Small intestine (tissue), 7 donors: ENCODE measurements at regions not wholly inside any gene's neighbourhood (a gene's known extent, or its start where the extent isn't known, plus 50 kb on each side); places are given as distances from the start of the nearest gene placed in this dataset.

ENCODE experiments used
- DNase-seq, 2 donors: peaks; one replicate each; pipeline versions ENCODE4 v3.0.0 to v3.0.0-alpha.2; 2013
- FAIRE-seq: peaks from 2 replicates; lab custom pipeline; 2012; peaks lifted over from hg19 to GRCh38; lab: Jason Lieb, UNC
- H3K27ac ChIP-seq, 3 donors: one replicate each; pipeline ENCODE4 v1.5.1; 2013; ENCODE audit warnings: low read length in 2 of 3, mild to moderate bottlenecking in 2 of 3, control low read depth in 1 of 3, inconsistent platforms in 1 of 3, low read depth in 1 of 3, moderate library complexity in 1 of 3
- H3K27me3 ChIP-seq, 3 donors: one replicate each; pipeline ENCODE4 v1.6.1; 2013; ENCODE audit warnings: low read length in 3 of 3, inconsistent platforms in 1 of 3; ENCODE audit not compliant: control insufficient read depth in 3 of 3, insufficient read depth in 3 of 3
- H3K36me3 ChIP-seq, 3 donors: one replicate each; pipeline ENCODE4 v1.6.1; 2013; ENCODE audit warnings: low read length in 3 of 3, inconsistent platforms in 1 of 3, low read depth in 1 of 3, mild to moderate bottlenecking in 1 of 3, moderate library complexity in 1 of 3; ENCODE audit not compliant: control insufficient read depth in 3 of 3, insufficient read depth in 2 of 3
- H3K4me1 ChIP-seq, 3 donors: one replicate each; pipeline ENCODE4 v1.6.1; 2013; ENCODE audit warnings: low read length in 2 of 3, inconsistent platforms in 1 of 3, low read depth in 1 of 3, mild to moderate bottlenecking in 1 of 3, moderate library complexity in 1 of 3; ENCODE audit not compliant: control insufficient read depth in 3 of 3, insufficient read depth in 2 of 3
- H3K4me3 ChIP-seq, 3 donors: one replicate each; pipeline ENCODE4 v1.5.1; 2013; ENCODE audit warnings: low read length in 3 of 3, control low read depth in 1 of 3, inconsistent platforms in 1 of 3, low read depth in 1 of 3, mild to moderate bottlenecking in 1 of 3, moderate library complexity in 1 of 3
- H3K9me3 ChIP-seq, 2 donors: one replicate each; pipeline ENCODE4 v1.6.1; 2013; ENCODE audit warnings: low read depth in 1 of 2, low read length in 1 of 2; ENCODE audit not compliant: control insufficient read depth in 2 of 2, insufficient read depth in 1 of 2
- WGBS, 3 donors: extraction: QIAGEN DNeasy Blood & Tissue Kit; methylation state at CpG; one replicate each; pipeline ENCODE4 v1.1.7; 2013; 5-methylcytosine and 5-hydroxymethylcytosine counted together
- donor health status: healthy with polysubstance abuse.
- donor health status: control.
- donor health status: control.
- donor health status: Bipolar disorder and iron deficiency.
- donor health status: healthy.

DNA sequence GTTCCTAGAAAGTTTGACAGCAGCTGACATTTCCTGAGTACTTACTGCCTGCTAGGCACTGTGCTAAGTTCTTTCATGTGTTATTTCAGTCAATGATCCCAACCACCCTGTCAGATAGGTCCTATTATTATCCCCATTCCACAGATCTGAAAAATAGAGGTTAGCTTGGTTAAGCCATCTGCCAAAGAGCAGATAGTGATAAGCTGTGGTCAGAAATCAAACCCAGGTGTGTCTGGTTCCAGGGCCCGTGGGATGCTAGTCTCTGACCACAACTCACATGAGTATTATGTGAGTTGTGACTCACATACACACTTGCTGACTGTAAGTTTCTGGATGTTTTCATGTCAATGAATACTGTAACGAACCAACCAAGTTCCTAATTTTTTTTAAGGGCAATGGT lies 132.0 kb upstream of the APCDD1 start:
- FAIRE-seq: no peak
- Histone ChIP-seq H3K27me3 (no peaks in the 10 kb centered on the region), H3K4me1 (no peaks in the 10 kb centered on the region), H3K27ac (no peak overlapping the region), H3K4me3 (no peak overlapping the region), H3K36me3 (no peaks in the 10 kb centered on the region), H3K9me3 (no peaks in the 10 kb centered on the region)
- 63 to 79% (median 73%) methylated on average over 2 of the region's 2 CpGs for WGBS, 3 donors
- no peak for DNase-seq

- Histone ChIP-seq H3K27ac (no peak overlapping the region), H3K9me3 (no peaks in the 10 kb centered on the region), H3K36me3 (no peaks in the 10 kb centered on the region), H3K4me1 (no peaks in the 10 kb centered on the region), H3K27me3 (no peaks in the 10 kb centered on the region), H3K4me3 (no peak overlapping the region)
- 70 to 87% (median 76%) methylated on average over 3 of the region's 3 CpGs for WGBS, 3 donors
- DNase-seq: no peak
- no peak for FAIRE-seq
Measured at GRCh38 chr18:10329101-10329500, 125.3 kb upstream of the APCDD1 start.

- 64 to 78% (median 71%) methylated on average over 5 of the region's 5 CpGs for WGBS, 3 donors
- H3K9me3 ChIP-seq: no peaks in the 10 kb centered on the region
- no peaks in the 10 kb centered on the region for H3K27me3 ChIP-seq
- DNase-seq (no peak), FAIRE-seq (no peak)
- no peaks in the 10 kb centered on the region for H3K4me1 ChIP-seq
- no peak overlapping the region for H3K27ac ChIP-seq
- no peaks in the 10 kb centered on the region for H3K36me3 ChIP-seq
- no peak overlapping the region for H3K4me3 ChIP-seq
Measured at GRCh38 chr18:10330428-10330827, 124.0 kb upstream of the APCDD1 start.

- Histone ChIP-seq H3K36me3 (no peaks in the 10 kb centered on the region), H3K27me3 (peaks cover 0 to 2% (median 0%) of the 10 kb centered on the region in 3 donors), H3K4me1 (no peaks in the 10 kb centered on the region), H3K27ac (no peak overlapping the region), H3K9me3 (no peaks in the 10 kb centered on the region), H3K4me3 (no peak overlapping the region)
- FAIRE-seq: no peak
- no peak for DNase-seq
- WGBS, 3 donors: 79 to 88% (median 88%) methylated on average over 9 of the region's 9 CpGs
Measured at GRCh38 chr18:10332452-10332851, 122.0 kb upstream of the APCDD1 start.

- H3K4me1 ChIP-seq: no peaks in the 10 kb centered on the region
Measured at GRCh38 chr18:10336749-10337350, 117.6 kb upstream of the APCDD1 start.

DNA sequence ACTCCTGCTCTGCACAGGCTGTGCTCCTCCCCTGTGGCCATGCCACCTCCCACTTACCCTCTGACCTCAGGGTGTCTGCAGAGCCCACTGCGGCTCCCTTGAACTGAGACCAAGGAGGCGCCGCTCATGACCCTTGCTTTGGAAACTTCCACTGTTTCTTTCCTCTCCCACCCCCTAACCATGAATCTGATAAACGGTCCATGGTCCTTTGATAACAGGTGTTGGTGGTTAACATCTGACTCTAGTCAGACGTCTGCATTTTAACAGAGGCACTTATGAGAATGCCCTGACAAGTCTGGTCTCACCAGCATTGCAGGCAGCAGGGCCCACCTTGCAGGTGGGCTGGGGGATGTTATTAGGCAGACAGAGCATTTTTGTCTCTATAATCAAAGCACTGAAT lies 113.6 kb upstream of the APCDD1 start:
- Histone ChIP-seq H3K36me3 (no peaks in the 10 kb centered on the region), H3K4me1 (no peaks in the 10 kb centered on the region), H3K27ac (no peak overlapping the region), H3K27me3 (peaks cover 0 to 2% (median 0%) of the 10 kb centered on the region in 3 donors), H3K4me3 (no peak overlapping the region), H3K9me3 (no peaks in the 10 kb centered on the region)
- no peak for FAIRE-seq
- DNase-seq: no peak
- 59 to 72% (median 62%) methylated on average over 5 of the region's 5 CpGs for WGBS, 3 donors

More at GRCh38 chr18:10336749-10337350, 117.6 kb upstream of the APCDD1 start:
- Histone ChIP-seq H3K36me3 (no peaks in the 10 kb centered on the region), H3K9me3 (no peaks in the 10 kb centered on the region), H3K4me3 (no peak overlapping the region), H3K27ac (no peak overlapping the region), H3K27me3 (peaks cover 0 to 2% (median 0%) of the 10 kb centered on the region in 3 donors)
- 83 to 87% (median 84%) methylated on average over 14 of the region's 14 CpGs for WGBS, 3 donors
- no peak for DNase-seq
- no peak for FAIRE-seq

DNA sequence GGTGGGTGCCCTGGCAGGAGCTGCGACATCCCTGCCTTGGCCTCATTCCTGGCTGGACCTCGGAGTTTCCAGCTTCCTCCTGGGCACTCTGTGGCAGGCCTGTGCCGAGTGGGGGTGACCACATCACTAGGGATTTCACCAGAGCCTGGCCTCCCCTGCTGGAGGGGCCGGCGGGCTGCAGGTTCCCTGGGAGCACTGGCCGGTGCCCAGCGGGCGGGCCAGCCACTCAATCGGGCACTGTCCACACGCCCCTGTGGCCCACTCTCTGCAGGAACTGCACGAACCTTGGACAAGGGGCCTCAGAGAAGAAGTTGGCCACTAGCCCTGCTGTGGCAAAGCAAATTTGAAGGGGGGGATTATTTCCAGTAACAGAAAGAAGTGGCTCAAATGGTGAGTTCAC lies 110.7 kb upstream of the APCDD1 start:
- 84 to 88% (median 85%) methylated on average over 11 of the region's 11 CpGs for WGBS, 3 donors
- Histone ChIP-seq H3K9me3 (no peaks in the 10 kb centered on the region), H3K4me3 (no peak overlapping the region), H3K27me3 (no peaks in the 10 kb centered on the region), H3K36me3 (no peaks in the 10 kb centered on the region), H3K4me1 (no peaks in the 10 kb centered on the region), H3K27ac (no peak overlapping the region)
- DNase-seq (no peak), FAIRE-seq (no peak)

DNA sequence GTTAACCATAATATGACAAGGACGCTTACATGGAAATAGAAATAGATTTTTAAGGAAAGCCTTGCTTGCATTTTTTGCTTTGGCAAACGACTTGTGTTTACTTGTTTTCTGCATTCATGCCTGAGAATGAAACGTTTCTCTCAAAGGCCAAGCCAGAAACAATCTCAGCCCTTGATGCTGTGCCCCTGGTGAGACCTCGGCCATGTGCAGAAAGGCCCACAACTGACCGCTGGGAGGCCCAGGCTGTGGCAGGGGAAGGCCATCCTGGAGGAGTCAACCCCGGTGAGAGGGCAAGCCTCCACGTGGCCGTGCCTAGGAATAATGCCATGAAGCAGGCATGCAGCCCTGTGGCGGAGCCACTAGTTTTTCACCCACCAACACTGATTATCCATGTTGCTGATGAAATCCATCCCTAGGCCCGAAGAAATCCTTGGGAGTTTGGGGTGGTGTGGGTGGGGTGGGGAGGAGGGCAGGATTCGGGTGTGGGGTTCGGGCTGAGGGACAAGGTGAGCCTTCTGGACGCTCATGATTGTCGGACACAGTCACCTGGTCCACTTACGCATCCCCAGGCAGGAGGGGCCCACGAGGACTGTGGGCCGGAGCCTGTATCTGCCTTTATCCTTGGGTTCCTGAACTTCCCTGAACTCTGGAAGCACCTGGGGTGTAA lies 107.6 kb upstream of the APCDD1 start:
- Histone ChIP-seq H3K4me1 (no peaks in the 10 kb centered on the region), H3K4me3 (no peak overlapping the region), H3K9me3 (no peaks in the 10 kb centered on the region), H3K36me3 (no peaks in the 10 kb centered on the region), H3K27me3 (no peaks in the 10 kb centered on the region), H3K27ac (no peak overlapping the region)
- WGBS, 3 donors: 76 to 84% (median 83%) methylated on average over 17 of the region's 17 CpGs
- DNase-seq: no peak
- no peak for FAIRE-seq
